ENCODE measurements at regions not wholly inside any gene's neighbourhood (a gene's known extent, or its start where the extent isn't known, plus 50 kb on each side); places are given as distances from the start of the nearest gene placed in this dataset.
"Not testable (repeated sequence)": the region's sequence is repeated elsewhere in the genome, so short reads cannot be mapped to it uniquely, and the experiment has no call there.

DNA sequence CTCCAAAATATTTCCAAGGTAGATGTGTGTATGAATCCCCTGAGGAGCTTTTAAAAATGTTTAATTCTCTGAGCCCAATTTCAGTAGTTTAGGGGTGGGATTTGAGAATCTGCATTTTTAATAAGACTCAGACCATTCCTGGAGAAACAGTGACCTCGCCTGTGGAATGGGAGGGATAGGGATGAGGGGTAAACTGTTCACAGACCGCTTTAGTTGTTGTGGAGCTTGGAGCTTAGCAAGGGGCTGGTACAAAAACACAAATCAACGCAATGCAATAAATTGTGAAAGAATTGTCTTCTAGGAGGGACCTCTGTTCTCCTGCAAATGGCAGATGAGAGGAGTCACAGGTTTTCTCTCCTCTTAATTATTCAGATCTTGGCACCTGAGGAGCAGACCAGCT is 239.3 kb upstream of the SULF2 start:
- ChIA-PET SMC1A (ENCODE audit: uncharacterized antibody, unreplicated experiment) (interaction anchor here (0.9 to 1.2 kb wide), 2 partner anchors 15 to 21 kb away, joined by 3 to 5 read pairs; no protein-coding TSS in a partner anchor), POLR2A (no interaction called here), CTCF (interaction anchor here (0.6 to 1.8 kb wide), 2 partner anchors 16 to 121 kb away, joined by 3 read pairs; no protein-coding TSS in a partner anchor), RAD21 (ENCODE audit: unreplicated experiment) (no interaction called here)
- DNase-seq (ENCODE audit: low read depth, low spot score): no peak
- no peak for FAIRE-seq
- no peaks in the 10 kb centered on the region; the same call in 2 of the 3 replicates for H3K9me3 ChIP-seq (replicated peaks; ENCODE audit: control insufficient read depth, insufficient read depth, low read length)
- H2AFZ ChIP-seq (ENCODE audit: control insufficient read depth, low read depth, low read length): no peak overlapping the region
- H3K79me2 ChIP-seq (ENCODE audit: control insufficient read depth, insufficient read depth, low read length): no peaks in the 10 kb centered on the region
- H3K27ac ChIP-seq (ENCODE audit: control insufficient read depth, insufficient read depth): no peak overlapping the region
- no peak overlapping the region for H3K4me3 ChIP-seq
- TF ChIP-seq TARDBP (IDR thresholded peaks at IDR 0.05; ENCODE audit: borderline replicate concordance) (no peak), IRF4 (IDR thresholded peaks at IDR 0.05; ENCODE audit: low read depth, low read length) (no peak), PML (IDR thresholded peaks at IDR 0.05; ENCODE audit: low read length) (no peak)
- TF ChIP-seq, protein P1, sequence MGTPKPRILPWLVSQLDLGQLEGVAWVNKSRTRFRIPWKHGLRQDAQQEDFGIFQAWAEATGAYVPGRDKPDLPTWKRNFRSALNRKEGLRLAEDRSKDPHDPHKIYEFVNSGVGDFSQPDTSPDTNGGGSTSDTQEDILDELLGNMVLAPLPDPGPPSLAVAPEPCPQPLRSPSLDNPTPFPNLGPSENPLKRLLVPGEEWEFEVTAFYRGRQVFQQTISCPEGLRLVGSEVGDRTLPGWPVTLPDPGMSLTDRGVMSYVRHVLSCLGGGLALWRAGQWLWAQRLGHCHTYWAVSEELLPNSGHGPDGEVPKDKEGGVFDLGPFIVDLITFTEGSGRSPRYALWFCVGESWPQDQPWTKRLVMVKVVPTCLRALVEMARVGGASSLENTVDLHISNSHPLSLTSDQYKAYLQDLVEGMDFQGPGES (IDR thresholded peaks at IDR 0.05): no peak
- H3K4me1 ChIP-seq (ENCODE audit: control insufficient read depth, insufficient read depth, low read length): peaks cover 17% of the 10 kb centered on the region
- WGBS (ENCODE audit: insufficient coverage, insufficient replicate concordance, low lambda C conversion rate, missing lambda C conversion rate): 44% methylated on average over 3 of the region's 3 CpGs
- no peak for ATAC-seq
- no peaks in the 10 kb centered on the region for H3K36me3 ChIP-seq (ENCODE audit: control insufficient read depth in 2 of 2, insufficient read depth in 2 of 2, low read length in 1 of 2)
- no peak overlapping the region for H3K4me2 ChIP-seq (ENCODE audit: control insufficient read depth, insufficient read depth)
- intact Hi-C loops (cut with micrococcal nuclease; ENCODE audit: unreplicated experiment) (no loop called here), in situ Hi-C loops (cut with MboI) (no loop called here)
- no TSS peak for BruUV-seq (replicated peaks)
- no peaks in the 10 kb centered on the region for H3K27me3 ChIP-seq (replicated peaks in 1 of 2; ENCODE audit: control insufficient read depth in 2 of 2, insufficient read depth in 2 of 2, low read length in 1 of 2)
- H4K20me1 ChIP-seq (ENCODE audit: control insufficient read depth, insufficient read depth): no peaks in the 10 kb centered on the region
- H3K9ac ChIP-seq (ENCODE audit: control insufficient read depth, insufficient read depth, low read length): no peak overlapping the region

DNA sequence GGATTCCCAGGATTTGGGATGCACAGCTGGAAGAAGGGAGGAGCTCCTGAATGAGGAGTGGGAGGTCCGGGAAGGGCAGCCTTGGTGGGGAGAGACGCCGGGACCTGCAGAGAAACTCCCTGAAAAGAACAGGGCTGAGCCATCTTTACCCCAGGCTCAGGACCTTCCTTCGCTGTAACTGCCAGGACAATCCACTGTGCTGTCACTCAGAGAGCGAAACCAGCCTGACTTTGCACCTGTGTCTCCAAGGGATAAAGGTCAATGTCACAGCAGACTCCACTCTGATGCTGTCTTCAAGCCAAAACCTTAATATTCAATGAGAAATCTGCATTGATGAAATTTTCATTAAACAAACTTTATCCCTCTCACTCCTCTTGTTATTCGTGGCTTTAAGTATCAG is 235.4 kb upstream of the SULF2 start:
- FAIRE-seq; in situ Hi-C loops (cut with MboI); BruUV-seq (replicated peaks): not testable (repeated sequence)

More for the DNA sequence above, 235.4 kb upstream of the SULF2 start:
- H3K4me1 ChIP-seq (ENCODE audit: control insufficient read depth, insufficient read depth, low read length); H4K20me1 ChIP-seq (ENCODE audit: control insufficient read depth, insufficient read depth); H2AFZ ChIP-seq (ENCODE audit: control insufficient read depth, low read depth, low read length); H3K4me2 ChIP-seq (ENCODE audit: control insufficient read depth, insufficient read depth); H3K36me3 ChIP-seq (ENCODE audit: control insufficient read depth in 2 of 2, insufficient read depth in 2 of 2, low read length in 1 of 2); intact Hi-C loops (cut with micrococcal nuclease; ENCODE audit: unreplicated experiment); H3K9me3 ChIP-seq (replicated peaks; ENCODE audit: control insufficient read depth, insufficient read depth, low read length); H3K79me2 ChIP-seq (ENCODE audit: control insufficient read depth, insufficient read depth, low read length); H3K4me3 ChIP-seq; CTCF ChIA-PET; SMC1A ChIA-PET (ENCODE audit: uncharacterized antibody, unreplicated experiment); POLR2A ChIA-PET; DNase-seq (ENCODE audit: low read depth, low spot score); H3K27ac ChIP-seq (ENCODE audit: control insufficient read depth, insufficient read depth); H3K27me3 ChIP-seq (replicated peaks in 1 of 2; ENCODE audit: control insufficient read depth in 2 of 2, insufficient read depth in 2 of 2, low read length in 1 of 2); H3K9ac ChIP-seq (ENCODE audit: control insufficient read depth, insufficient read depth, low read length): not testable (repeated sequence)
- peak; percentile 43; the same call in 2 of the 3 replicates for ATAC-seq
- TF ChIP-seq, protein P2, sequence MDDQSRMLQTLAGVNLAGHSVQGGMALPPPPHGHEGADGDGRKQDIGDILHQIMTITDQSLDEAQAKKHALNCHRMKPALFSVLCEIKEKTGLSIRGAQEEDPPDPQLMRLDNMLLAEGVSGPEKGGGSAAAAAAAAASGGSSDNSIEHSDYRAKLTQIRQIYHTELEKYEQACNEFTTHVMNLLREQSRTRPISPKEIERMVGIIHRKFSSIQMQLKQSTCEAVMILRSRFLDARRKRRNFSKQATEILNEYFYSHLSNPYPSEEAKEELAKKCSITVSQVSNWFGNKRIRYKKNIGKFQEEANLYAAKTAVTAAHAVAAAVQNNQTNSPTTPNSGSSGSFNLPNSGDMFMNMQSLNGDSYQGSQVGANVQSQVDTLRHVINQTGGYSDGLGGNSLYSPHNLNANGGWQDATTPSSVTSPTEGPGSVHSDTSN (IDR thresholded peaks at IDR 0.05; ENCODE audit: insufficient replicate concordance, low read depth, low read length): peak; percentile 25
- TF ChIP-seq, protein P3, sequence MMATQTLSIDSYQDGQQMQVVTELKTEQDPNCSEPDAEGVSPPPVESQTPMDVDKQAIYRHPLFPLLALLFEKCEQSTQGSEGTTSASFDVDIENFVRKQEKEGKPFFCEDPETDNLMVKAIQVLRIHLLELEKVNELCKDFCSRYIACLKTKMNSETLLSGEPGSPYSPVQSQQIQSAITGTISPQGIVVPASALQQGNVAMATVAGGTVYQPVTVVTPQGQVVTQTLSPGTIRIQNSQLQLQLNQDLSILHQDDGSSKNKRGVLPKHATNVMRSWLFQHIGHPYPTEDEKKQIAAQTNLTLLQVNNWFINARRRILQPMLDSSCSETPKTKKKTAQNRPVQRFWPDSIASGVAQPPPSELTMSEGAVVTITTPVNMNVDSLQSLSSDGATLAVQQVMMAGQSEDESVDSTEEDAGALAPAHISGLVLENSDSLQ (IDR thresholded peaks at IDR 0.05): peak; percentile 72; the same call in 1 of the 2 replicates
- 52% methylated on average over 5 of the region's 6 CpGs for WGBS (ENCODE audit: insufficient coverage, insufficient replicate concordance, low lambda C conversion rate, missing lambda C conversion rate)
- RAD21 ChIA-PET (ENCODE audit: unreplicated experiment): interaction anchor here (1.5 kb wide), 1 partner anchor 600 kb away, joined by 3 read pairs; no protein-coding TSS in a partner anchor
